HepG2 (cell line): ENCODE measurements at regions not wholly inside any gene's neighbourhood (a gene's known extent, or its start where the extent isn't known, plus 50 kb on each side); places are given as distances from the start of the nearest gene placed in this dataset.

ENCODE experiments used
- ATAC-seq: fragments of 200-7000 bp; cut with Tn5 transposase; 3 replicates; pipeline ENCODE4 v1.9.1; 2020; ENCODE audit warnings: mild to moderate bottlenecking, moderate library complexity
- BruUV-seq: library from RNA; stranded (reverse); fragments of 400-500 nt; replicated peaks from 2 replicates; lab custom pipeline; 2021; lab: Mats Ljungman, UMichigan
- CTCF ChIA-PET: fragments of 300-600 bp; formaldehyde crosslinking; extraction: SDS; loops from one replicate; lab custom pipeline; 2021; ENCODE audit warnings: low total read pairs, inconsistent platforms, low intra/inter-chr PET ratio; lab: Yijun Ruan, JAX
- POLR2A ChIA-PET: fragments of 350-600 bp; sonication (Branson Sonifier 250); formaldehyde crosslinking; loops from one replicate; lab custom pipeline; 2020; ENCODE audit warnings: antibody characterized with exemption, inconsistent platforms; lab: Yijun Ruan, JAX
- DNase-seq: peaks from one replicate; pipeline ENCODE4 v3.0.0-alpha.2; 2015; ENCODE audit warnings: low spot score
- FAIRE-seq: peaks from 3 replicates; lab custom pipeline; 2011; peaks lifted over from hg19 to GRCh38; lab: Jason Lieb, UNC
- H2AFZ ChIP-seq: one replicate; pipeline ENCODE4 v1.6.1; 2011; ENCODE audit warnings: low read length, inconsistent platforms
- H3K27ac ChIP-seq: fragments of 300-600 bp; 3 replicates; pipeline ENCODE4 v1.8.0; 2011; ENCODE audit warnings: mixed run types, mild to moderate bottlenecking, mixed read lengths, low read length, inconsistent platforms; ENCODE audit not compliant: insufficient read depth; ENCODE audit errors: extremely low read length
- H3K27me3 ChIP-seq, 2 experiments: fragments of 200-600 bp in 1 of 2; 2 replicates in 1 of 2; 3 replicates in 1 of 2; pipeline versions ENCODE4 v1.6.0 to v1.8.0; 2011; ENCODE audit warnings: low read length in 2 of 2, mild to moderate bottlenecking in 2 of 2, moderate library complexity in 2 of 2, inconsistent platforms in 1 of 2; ENCODE audit not compliant: insufficient read depth in 2 of 2, control insufficient read depth in 1 of 2
- H3K36me3 ChIP-seq, 2 experiments: fragments of 200-600 bp in 1 of 2; replicated peaks in 1 of 2; 2 replicates in 1 of 2; 3 replicates in 1 of 2; pipeline versions ENCODE4 v1.5.1 to v1.8.0; 2011; ENCODE audit warnings: low read length in 2 of 2, inconsistent platforms in 1 of 2; ENCODE audit not compliant: insufficient read depth in 2 of 2, control insufficient read depth in 1 of 2
- H3K4me1 ChIP-seq: 2 replicates; pipeline ENCODE4 v1.5.1; 2012; ENCODE audit warnings: low read length, inconsistent platforms; ENCODE audit not compliant: insufficient read depth
- H3K4me2 ChIP-seq: 2 replicates; pipeline ENCODE4 v1.6.0; 2011; ENCODE audit warnings: low read depth, low read length, inconsistent platforms
- H3K4me3 ChIP-seq, 3 experiments: fragments of 200-600 bp in 1 of 3; sonication (generic), shearing (Covaris generic) in 1 of 3; replicated peaks in 1 of 3; 2 replicates each; pipeline ENCODE4 v1.5.1; 2011 to 2016; ENCODE audit warnings: low read length in 3 of 3, inconsistent platforms in 2 of 3, low read depth in 2 of 3, mild to moderate bottlenecking in 2 of 3, control low read depth in 1 of 3, mixed read lengths in 1 of 3; ENCODE audit not compliant: insufficient read depth in 1 of 3
- H3K79me2 ChIP-seq: one replicate; pipeline ENCODE4 v1.6.1; 2011; ENCODE audit warnings: low read length, inconsistent platforms; ENCODE audit not compliant: insufficient read depth
- H3K9ac ChIP-seq: 2 replicates; pipeline ENCODE4 v1.6.0; 2011; ENCODE audit warnings: mild to moderate bottlenecking, low read depth, low read length, inconsistent platforms; ENCODE audit not compliant: insufficient read depth
- H3K9me3 ChIP-seq: 2 replicates; pipeline ENCODE4 v1.5.1; 2012; ENCODE audit warnings: mild to moderate bottlenecking, low read length
- H4K20me1 ChIP-seq: 2 replicates; pipeline ENCODE4 v1.6.0; 2011; ENCODE audit warnings: inconsistent platforms, mild to moderate bottlenecking, low read length, moderate library complexity; ENCODE audit not compliant: insufficient read depth
- AGO1 ChIP-seq: fragments of 200-400 bp; formaldehyde crosslinking; IDR thresholded peaks from 2 replicates; pipeline ENCODE4 v1.6.1; 2017; ENCODE audit warnings: mild to moderate bottlenecking, low read depth, low read length, moderate library complexity; ENCODE audit not compliant: poor library complexity, severe bottlenecking
- CEBPG ChIP-seq: IDR thresholded peaks from 2 replicates; pipeline ENCODE4 v1.6.1; 2016
- ERF ChIP-seq: IDR thresholded peaks from 2 replicates; pipeline ENCODE4 v1.6.1; 2018; ENCODE audit warnings: missing biosample characterization, missing genetic modification reagents
- HNRNPK ChIP-seq: fragments of 200-400 bp; formaldehyde crosslinking; IDR thresholded peaks from 2 replicates; pipeline ENCODE4 v1.6.1; 2018; ENCODE audit warnings: low read length, low read depth, moderate library complexity, mild to moderate bottlenecking; ENCODE audit not compliant: poor library complexity, severe bottlenecking
- JUN ChIP-seq: sonication (generic); formaldehyde crosslinking; IDR thresholded peaks from 2 replicates; pipeline ENCODE4 v1.4.0; 2020; ENCODE audit warnings: mild to moderate bottlenecking, missing genetic modification reagents
- KAT2B ChIP-seq: fragments of 150-350 bp; IDR thresholded peaks from 2 replicates; pipeline ENCODE4 v1.6.1; 2014; ENCODE audit warnings: low read depth, low read length, borderline replicate concordance
- MEIS2 ChIP-seq: sonication (generic); formaldehyde crosslinking; IDR thresholded peaks from 2 replicates; pipeline ENCODE4 v1.9.0; 2021; ENCODE audit warnings: mild to moderate bottlenecking, missing genetic modification reagents
- RBM39 ChIP-seq: fragments of 200-400 bp; formaldehyde crosslinking; IDR thresholded peaks from one replicate; pipeline ENCODE4 v1.6.1; 2018; ENCODE audit warnings: antibody characterized with exemption, mild to moderate bottlenecking, low read depth, low read length; ENCODE audit not compliant: poor library complexity, severe bottlenecking
- SMYD3 ChIP-seq: sonication (generic); formaldehyde crosslinking; IDR thresholded peaks from 2 replicates; pipeline ENCODE4 v1.8.1; 2023; ENCODE audit warnings: mild to moderate bottlenecking, missing genetic modification reagents
- ZFP36L1 ChIP-seq: sonication (generic); formaldehyde crosslinking; IDR thresholded peaks from 2 replicates; pipeline ENCODE4 v1.8.0; 2022; ENCODE audit warnings: mild to moderate bottlenecking, missing genetic modification reagents, moderate library complexity
- WGBS: methylation state at CpG from one replicate; pipeline ENCODE4 v1.1.6; 2017; ENCODE audit warnings: low lambda C conversion rate; 5-methylcytosine and 5-hydroxymethylcytosine counted together
- in situ Hi-C: cut with HindIII; loops from 2 replicates; pipeline ENCODE4 v1.10.0; 2017; ENCODE audit warnings: low pct_unique_long_range_greater_than_20kb; ENCODE audit not compliant: extremely low pct_ligation_motif_present
- intact Hi-C: fragments of 100-400 bp; cut with micrococcal nuclease; formaldehyde crosslinking; loops from one replicate; pipeline ENCODE4 v1.10.0; 2022; ENCODE audit not compliant: unreplicated experiment
- TF ChIP-seq, protein P1 (sequence below): sonication (generic); formaldehyde crosslinking; conservative IDR thresholded peaks from 2 replicates; pipeline ENCODE4 v1.4.0; 2020; ENCODE audit warnings: missing genetic modification reagents
- TF ChIP-seq, protein P2 (sequence below): sonication (generic); formaldehyde crosslinking; IDR thresholded peaks from 2 replicates; pipeline ENCODE4 v1.4.0; 2020; ENCODE audit warnings: missing genetic modification reagents, low read depth, mild to moderate bottlenecking, borderline replicate concordance
- TF ChIP-seq, protein P3 (sequence below): sonication (generic); formaldehyde crosslinking; IDR thresholded peaks from 2 replicates; pipeline ENCODE4 v1.5.0; 2020; ENCODE audit warnings: mild to moderate bottlenecking, missing genetic modification reagents

DNA sequence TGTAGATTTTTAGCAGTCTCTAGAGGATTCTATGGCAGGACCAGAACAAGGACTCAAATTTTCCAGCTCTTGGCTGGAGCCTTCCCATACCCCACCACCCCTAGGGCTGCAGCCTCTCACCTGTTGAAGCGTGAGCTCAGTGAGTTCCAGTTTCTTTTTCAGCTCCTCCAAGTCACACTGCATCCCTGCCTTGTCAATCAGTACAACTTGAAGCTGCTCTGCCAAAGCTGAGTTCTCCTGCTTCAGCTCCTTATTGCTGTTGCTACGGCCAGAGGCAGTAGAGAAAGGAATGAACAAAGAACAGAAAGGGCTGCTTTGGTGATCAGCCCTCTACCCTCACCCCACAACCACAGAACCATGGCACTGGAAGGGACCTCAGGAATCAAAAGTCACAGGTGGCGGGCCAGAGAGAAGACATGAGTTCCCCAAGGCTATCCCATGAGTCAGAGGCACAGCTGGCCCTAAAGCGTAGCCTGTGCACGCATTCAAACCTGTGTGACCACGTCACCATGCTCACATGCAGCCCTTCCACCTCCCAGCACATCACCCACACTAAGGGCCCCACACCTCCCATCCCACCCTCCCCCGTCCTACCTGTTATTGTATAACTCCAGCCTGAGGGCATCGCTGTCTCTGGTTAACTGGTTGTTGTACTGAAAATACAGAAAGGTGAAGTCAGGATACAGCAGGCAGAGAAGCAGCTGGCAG lies 83.3 kb upstream of the C2CD4B start:
- Histone ChIP-seq H2AFZ (no peak overlapping the region), H3K4me3 (no peak overlapping the region), H3K79me2 (no peaks in the 10 kb centered on the region), H3K27me3 (peaks cover 3 to 30% of the 10 kb centered on the region in 2 experiments; a peak in 4 of 5 replicates), H3K4me2 (no peak overlapping the region), H3K9me3 (no peaks in the 10 kb centered on the region), H3K9ac (no peak overlapping the region), H3K36me3 (no peaks in the 10 kb centered on the region), H3K4me1 (peaks cover 16% of the 10 kb centered on the region), H4K20me1 (no peaks in the 10 kb centered on the region), H3K27ac (no peak overlapping the region)
- WGBS = 14% methylated on average over 8 of the region's 8 CpGs
- FAIRE-seq (no peak), ATAC-seq (no peak), DNase-seq (no peak)
- no TSS peak for BruUV-seq
- intact Hi-C loops = no loop called here
- CTCF ChIA-PET = no interaction called here
- in situ Hi-C loops = no loop called here
- TF ChIP-seq SMYD3 (CRISPR knock-in tag) (no peak), CEBPG (CRISPR knock-in tag) (no peak)
- POLR2A ChIA-PET = no interaction called here

DNA sequence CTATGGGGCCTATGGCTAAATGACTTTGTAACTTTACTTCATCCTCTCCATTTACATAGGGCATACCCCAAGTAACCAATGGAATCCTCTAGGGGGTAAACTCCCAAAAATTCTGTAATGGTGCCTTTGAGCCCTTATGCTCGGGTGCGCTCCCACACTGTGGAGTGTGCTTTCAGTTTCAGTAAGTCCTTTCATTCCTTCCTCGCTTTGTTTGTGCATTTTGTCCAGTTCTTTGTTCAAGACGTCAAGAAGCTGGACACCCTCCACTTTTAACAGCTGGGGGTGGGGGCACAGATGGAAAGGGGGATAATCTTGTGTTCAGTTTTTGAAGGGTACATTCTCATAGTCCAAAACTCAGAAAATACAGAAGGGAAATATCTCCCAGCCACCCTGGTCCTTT lies 84.4 kb upstream of the C2CD4B start:
- peaks cover 3 to 30% of the 10 kb centered on the region in 2 experiments; a peak in 4 of 5 replicates for H3K27me3 ChIP-seq
- H3K4me1 ChIP-seq = peaks cover 16% of the 10 kb centered on the region
- FAIRE-seq (no peak), DNase-seq (no peak), ATAC-seq (no peak)
- H4K20me1 ChIP-seq = no peaks in the 10 kb centered on the region
- BruUV-seq = no TSS peak
- in situ Hi-C loops (no loop called here), intact Hi-C loops (no loop called here)
- H3K4me2 ChIP-seq = no peak overlapping the region
- no peaks in the 10 kb centered on the region for H3K9me3 ChIP-seq
- H3K4me3 ChIP-seq = no peak overlapping the region
- H3K36me3 ChIP-seq = no peaks in the 10 kb centered on the region
- TF ChIP-seq HNRNPK (no peak), RBM39 (no peak), KAT2B (no peak), JUN (CRISPR knock-in tag) (no peak), ZFP36L1 (CRISPR knock-in tag) (no peak), ERF (CRISPR knock-in tag) (no peak), AGO1 (no peak), MEIS2 (CRISPR knock-in tag) (no peak)
- TF ChIP-seq, protein P1, sequence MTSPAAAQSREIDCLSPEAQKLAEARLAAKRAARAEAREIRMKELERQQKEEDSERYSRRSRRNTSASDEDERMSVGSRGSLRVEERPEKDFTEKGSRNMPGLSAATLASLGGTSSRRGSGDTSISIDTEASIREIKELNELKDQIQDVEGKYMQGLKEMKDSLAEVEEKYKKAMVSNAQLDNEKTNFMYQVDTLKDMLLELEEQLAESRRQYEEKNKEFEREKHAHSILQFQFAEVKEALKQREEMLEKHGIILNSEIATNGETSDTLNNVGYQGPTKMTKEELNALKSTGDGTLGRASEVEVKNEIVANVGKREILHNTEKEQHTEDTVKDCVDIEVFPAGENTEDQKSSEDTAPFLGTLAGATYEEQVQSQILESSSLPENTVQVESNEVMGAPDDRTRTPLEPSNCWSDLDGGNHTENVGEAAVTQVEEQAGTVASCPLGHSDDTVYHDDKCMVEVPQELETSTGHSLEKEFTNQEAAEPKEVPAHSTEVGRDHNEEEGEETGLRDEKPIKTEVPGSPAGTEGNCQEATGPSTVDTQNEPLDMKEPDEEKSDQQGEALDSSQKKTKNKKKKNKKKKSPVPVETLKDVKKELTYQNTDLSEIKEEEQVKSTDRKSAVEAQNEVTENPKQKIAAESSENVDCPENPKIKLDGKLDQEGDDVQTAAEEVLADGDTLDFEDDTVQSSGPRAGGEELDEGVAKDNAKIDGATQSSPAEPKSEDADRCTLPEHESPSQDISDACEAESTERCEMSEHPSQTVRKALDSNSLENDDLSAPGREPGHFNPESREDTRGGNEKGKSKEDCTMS (CRISPR knock-in tag) = no peak
- TF ChIP-seq, protein P2, sequence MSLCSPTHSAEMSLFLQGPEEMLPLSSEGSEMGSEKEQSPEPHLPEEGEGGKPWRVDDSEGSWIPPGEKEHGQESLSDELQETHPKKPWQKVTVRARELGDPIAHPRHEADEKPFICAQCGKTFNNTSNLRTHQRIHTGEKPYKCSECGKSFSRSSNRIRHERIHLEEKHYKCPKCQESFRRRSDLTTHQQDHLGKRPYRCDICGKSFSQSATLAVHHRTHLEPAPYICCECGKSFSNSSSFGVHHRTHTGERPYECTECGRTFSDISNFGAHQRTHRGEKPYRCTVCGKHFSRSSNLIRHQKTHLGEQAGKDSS (CRISPR knock-in tag) = no peak
- TF ChIP-seq, protein P3, sequence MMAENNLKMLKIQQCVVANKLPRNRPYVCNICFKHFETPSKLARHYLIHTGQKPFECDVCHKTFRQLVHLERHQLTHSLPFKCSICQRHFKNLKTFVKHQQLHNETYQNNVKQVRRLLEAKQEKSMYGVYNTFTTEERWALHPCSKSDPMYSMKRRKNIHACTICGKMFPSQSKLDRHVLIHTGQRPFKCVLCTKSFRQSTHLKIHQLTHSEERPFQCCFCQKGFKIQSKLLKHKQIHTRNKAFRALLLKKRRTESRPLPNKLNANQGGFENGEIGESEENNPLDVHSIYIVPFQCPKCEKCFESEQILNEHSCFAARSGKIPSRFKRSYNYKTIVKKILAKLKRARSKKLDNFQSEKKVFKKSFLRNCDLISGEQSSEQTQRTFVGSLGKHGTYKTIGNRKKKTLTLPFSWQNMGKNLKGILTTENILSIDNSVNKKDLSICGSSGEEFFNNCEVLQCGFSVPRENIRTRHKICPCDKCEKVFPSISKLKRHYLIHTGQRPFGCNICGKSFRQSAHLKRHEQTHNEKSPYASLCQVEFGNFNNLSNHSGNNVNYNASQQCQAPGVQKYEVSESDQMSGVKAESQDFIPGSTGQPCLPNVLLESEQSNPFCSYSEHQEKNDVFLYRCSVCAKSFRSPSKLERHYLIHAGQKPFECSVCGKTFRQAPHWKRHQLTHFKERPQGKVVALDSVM (CRISPR knock-in tag) = no peak
- H3K27ac ChIP-seq = no peak overlapping the region
- WGBS = 34% methylated on average over 4 of the region's 4 CpGs
- H2AFZ ChIP-seq = no peak overlapping the region
- CTCF ChIA-PET = no interaction called here
- H3K9ac ChIP-seq = no peak overlapping the region
- no peaks in the 10 kb centered on the region for H3K79me2 ChIP-seq
- POLR2A ChIA-PET = no interaction called here
